NT2/D1 (cell line): ENCODE measurements at regions not wholly inside any gene's neighbourhood (a gene's known extent, or its start where the extent isn't known, plus 50 kb on each side); places are given as distances from the start of the nearest gene placed in this dataset.

Source experiments
- YY1 ChIP-seq: IDR thresholded peaks from 2 replicates; pipeline ENCODE4 v1.6.1; 2011; ENCODE audit not compliant: insufficient read length, insufficient read depth
- ZNF274 ChIP-seq: IDR thresholded peaks from 2 replicates; pipeline ENCODE4 v1.6.1; 2011; ENCODE audit warnings: mild to moderate bottlenecking, low read depth, low read length

DNA sequence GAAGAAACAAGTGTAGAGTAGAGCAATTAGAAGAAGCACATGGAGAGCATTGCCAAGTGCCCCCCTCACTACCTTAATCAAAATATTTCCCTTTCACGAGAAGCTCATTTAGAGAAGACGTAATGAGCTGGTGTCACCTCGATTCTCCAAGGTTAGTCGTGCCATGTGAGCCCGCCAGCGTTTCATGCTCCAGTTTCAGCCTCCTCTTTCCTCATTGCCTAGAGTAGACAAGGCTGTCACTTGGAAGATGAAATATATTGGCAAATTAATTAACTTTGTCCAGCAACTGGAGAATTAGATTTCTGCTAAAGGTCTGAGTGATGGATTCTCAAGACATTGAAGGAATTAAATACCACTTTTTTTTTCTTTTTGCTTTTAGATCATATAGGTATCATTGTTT lies 399.6 kb downstream of the TUSC7 start:
- TF ChIP-seq YY1 (no peak), ZNF274 (no peak)
